ENCODE measurements at regions not wholly inside any gene's neighbourhood (a gene's known extent, or its start where the extent isn't known, plus 50 kb on each side); places are given as distances from the start of the nearest gene placed in this dataset.

GRCh38 chr1:213423041-213423440 is 372.0 kb downstream of the RPS6KC1 start:
- peaks cover 13% of the 10 kb centered on the region for H3K27me3 Mint-ChIP-seq (ENCODE audit: low read depth)
- H3K4me1 Mint-ChIP-seq: no peaks in the 10 kb centered on the region

GRCh38 chr1:213423605-213424004 is 372.6 kb downstream of the RPS6KC1 start:
- Mint-ChIP-seq H3K4me3 (no peak overlapping the region), H3K9me3 (no peaks in the 10 kb centered on the region), H3K4me1 (no peaks in the 10 kb centered on the region), H3K27me3 (ENCODE audit: low read depth) (peaks cover 13% of the 10 kb centered on the region), H3K27ac (no peak overlapping the region), H3K36me3 (no peaks in the 10 kb centered on the region)
- DNase-seq (ENCODE audit: low spot score in 2 of 2, unreplicated experiment in 2 of 2): no peak
- TF ChIP-seq, protein P1, sequence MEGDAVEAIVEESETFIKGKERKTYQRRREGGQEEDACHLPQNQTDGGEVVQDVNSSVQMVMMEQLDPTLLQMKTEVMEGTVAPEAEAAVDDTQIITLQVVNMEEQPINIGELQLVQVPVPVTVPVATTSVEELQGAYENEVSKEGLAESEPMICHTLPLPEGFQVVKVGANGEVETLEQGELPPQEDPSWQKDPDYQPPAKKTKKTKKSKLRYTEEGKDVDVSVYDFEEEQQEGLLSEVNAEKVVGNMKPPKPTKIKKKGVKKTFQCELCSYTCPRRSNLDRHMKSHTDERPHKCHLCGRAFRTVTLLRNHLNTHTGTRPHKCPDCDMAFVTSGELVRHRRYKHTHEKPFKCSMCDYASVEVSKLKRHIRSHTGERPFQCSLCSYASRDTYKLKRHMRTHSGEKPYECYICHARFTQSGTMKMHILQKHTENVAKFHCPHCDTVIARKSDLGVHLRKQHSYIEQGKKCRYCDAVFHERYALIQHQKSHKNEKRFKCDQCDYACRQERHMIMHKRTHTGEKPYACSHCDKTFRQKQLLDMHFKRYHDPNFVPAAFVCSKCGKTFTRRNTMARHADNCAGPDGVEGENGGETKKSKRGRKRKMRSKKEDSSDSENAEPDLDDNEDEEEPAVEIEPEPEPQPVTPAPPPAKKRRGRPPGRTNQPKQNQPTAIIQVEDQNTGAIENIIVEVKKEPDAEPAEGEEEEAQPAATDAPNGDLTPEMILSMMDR (IDR thresholded peaks at IDR 0.05; ENCODE audit: unreplicated experiment): no peak

More at GRCh38 chr1:213423041-213423440, 372.0 kb downstream of the RPS6KC1 start:
- no peak for DNase-seq (ENCODE audit: low spot score in 2 of 2, unreplicated experiment in 2 of 2)
- Mint-ChIP-seq H3K4me3 (no peak overlapping the region), H3K9me3 (no peaks in the 10 kb centered on the region), H3K36me3 (no peaks in the 10 kb centered on the region), H3K27ac (no peak overlapping the region)
- TF ChIP-seq, protein P1 (IDR thresholded peaks at IDR 0.05; ENCODE audit: unreplicated experiment): no peak

DNA sequence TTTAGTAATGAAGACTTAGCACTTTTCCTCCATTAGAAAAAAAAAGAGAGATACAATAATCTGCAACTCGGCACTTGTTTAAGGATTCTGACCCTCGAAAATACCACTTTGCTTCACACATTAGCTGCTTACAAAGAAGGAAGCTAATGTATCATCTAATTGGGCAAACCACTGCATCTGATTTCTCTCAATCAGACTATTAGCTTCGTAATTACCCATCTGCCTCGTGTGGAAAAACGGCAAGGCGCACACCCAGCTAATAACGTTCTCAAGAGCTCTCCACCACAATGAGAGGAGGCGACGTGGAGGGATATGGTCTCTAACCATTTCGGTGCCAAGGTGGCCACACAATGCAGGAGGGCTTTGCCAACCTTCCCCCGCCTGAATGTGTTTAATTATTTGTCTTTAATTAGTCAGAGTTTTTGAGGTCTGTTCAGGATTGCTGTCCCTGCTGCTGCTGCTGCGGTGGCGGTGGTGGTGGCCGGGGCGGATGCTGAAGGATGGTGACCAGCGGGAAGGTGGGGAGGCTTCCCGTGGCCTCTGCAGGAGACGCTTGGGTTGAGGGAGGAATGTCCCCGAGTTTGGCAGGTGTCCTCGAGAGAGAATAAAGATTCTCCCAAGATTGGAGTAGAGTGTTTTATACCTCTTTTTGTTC is 374.5 kb downstream of the RPS6KC1 start:
- H3K4me3 Mint-ChIP-seq: no peak overlapping the region
- TF ChIP-seq, protein P1 (IDR thresholded peaks at IDR 0.05; ENCODE audit: unreplicated experiment): no peak
- peaks cover 14% of the 10 kb centered on the region for H3K27me3 Mint-ChIP-seq (ENCODE audit: low read depth)
- H3K36me3 Mint-ChIP-seq: no peaks in the 10 kb centered on the region
- peaks cover 2% of the 10 kb centered on the region for H3K4me1 Mint-ChIP-seq
- no peak overlapping the region for H3K27ac Mint-ChIP-seq
- DNase-seq (ENCODE audit: low spot score in 2 of 2, unreplicated experiment in 2 of 2): no peak
- H3K9me3 Mint-ChIP-seq: no peaks in the 10 kb centered on the region

GRCh38 chr1:213429642-213430041 is 378.6 kb downstream of the RPS6KC1 start:
- H3K4me3 Mint-ChIP-seq: no peak overlapping the region
- no peaks in the 10 kb centered on the region for H3K9me3 Mint-ChIP-seq

DNA sequence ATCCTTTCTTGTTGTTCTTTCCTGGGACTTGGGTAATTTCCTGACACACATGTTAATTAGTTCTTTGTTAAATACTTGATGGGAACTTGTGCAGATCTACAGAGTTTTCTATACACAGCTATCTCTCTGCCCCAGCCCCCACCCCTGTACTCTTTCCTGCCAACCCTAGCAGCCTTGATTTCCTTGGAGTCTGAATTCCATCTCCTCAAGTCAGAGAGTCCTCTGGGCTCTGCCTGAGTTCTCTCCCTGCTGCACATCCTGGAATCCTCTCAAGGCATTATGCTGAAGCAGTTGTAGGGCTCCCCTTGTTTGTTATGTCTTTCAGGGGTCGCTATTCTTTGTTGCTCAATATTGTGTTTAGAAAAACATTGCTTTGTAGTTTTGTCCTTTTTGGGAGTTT is 384.7 kb downstream of the RPS6KC1 start:
- peaks cover 9% of the 10 kb centered on the region for H3K9me3 Mint-ChIP-seq
- no peak overlapping the region for H3K27ac Mint-ChIP-seq
- H3K27me3 Mint-ChIP-seq (ENCODE audit: low read depth): no peaks in the 10 kb centered on the region
- H3K4me1 Mint-ChIP-seq: no peaks in the 10 kb centered on the region
- DNase-seq (ENCODE audit: low spot score in 2 of 2, unreplicated experiment in 2 of 2): no peak
- no peaks in the 10 kb centered on the region for H3K36me3 Mint-ChIP-seq
- TF ChIP-seq, protein P1 (IDR thresholded peaks at IDR 0.05; ENCODE audit: unreplicated experiment): no peak
- H3K4me3 Mint-ChIP-seq: no peak overlapping the region

More at GRCh38 chr1:213429642-213430041, 378.6 kb downstream of the RPS6KC1 start:
- no peak for DNase-seq (ENCODE audit: low spot score in 2 of 2, unreplicated experiment in 2 of 2)
- H3K27ac Mint-ChIP-seq: no peak overlapping the region
- peaks cover 4% of the 10 kb centered on the region for H3K4me1 Mint-ChIP-seq
- peaks cover 7% of the 10 kb centered on the region for H3K27me3 Mint-ChIP-seq (ENCODE audit: low read depth)
- no peaks in the 10 kb centered on the region for H3K36me3 Mint-ChIP-seq
- TF ChIP-seq, protein P1 (IDR thresholded peaks at IDR 0.05; ENCODE audit: unreplicated experiment): no peak

All from mesothelial cell of epicardium (in vitro differentiated cells).